ENCODE measurements at regions not wholly inside any gene's neighbourhood (a gene's known extent, or its start where the extent isn't known, plus 50 kb on each side); places are given as distances from the start of the nearest gene placed in this dataset.
"Not testable (repeated sequence)": the region's sequence is repeated elsewhere in the genome, so short reads cannot be mapped to it uniquely, and the experiment has no call there.

GRCh38 chr4:64068096-64068495 is 341.2 kb downstream of the TECRL start:
- ChIA-PET POLR2A (no interaction called here), CTCF (no interaction called here)
- Histone ChIP-seq H3K9me3 (ENCODE audit: control insufficient read depth, insufficient read depth, low read depth, low read length) (no peaks in the 10 kb centered on the region), H3K27me3 (ENCODE audit: control insufficient read depth, insufficient read depth, low read length) (no peaks in the 10 kb centered on the region), H3K4me1 (ENCODE audit: control insufficient read depth, insufficient read depth, low read length) (no peaks in the 10 kb centered on the region), H3K36me3 (ENCODE audit: control insufficient read depth, insufficient read depth, low read length) (no peaks in the 10 kb centered on the region), H3K4me3 (ENCODE audit: low read depth in 2 of 2, low read length in 2 of 2) (no peak overlapping the region), H3K27ac (ENCODE audit: low read length) (no peak overlapping the region)
- intact Hi-C loops (cut with micrococcal nuclease; ENCODE audit: unreplicated experiment): no loop called here
- in situ Hi-C loops (cut with HindIII; ENCODE audit: low pct_unique_long_range_greater_than_20kb, low sequenced_read_pairs): no loop called here
- no peak for TF ChIP-seq REST (IDR thresholded peaks at IDR 0.05; ENCODE audit: insufficient read depth in 1 of 2, low read depth in 2 of 2, low read length in 1 of 2)
- no peak for TF ChIP-seq CTCF (IDR thresholded peaks at IDR 0.05)
- TF ChIP-seq POLR2AphosphoS5 (IDR thresholded peaks at IDR 0.05; ENCODE audit: low read depth, low read length): no peak
- TF ChIP-seq TCF7L2 (IDR thresholded peaks at IDR 0.05; ENCODE audit: low read depth, low read length): no peak
- TF ChIP-seq SIN3A (IDR thresholded peaks at IDR 0.05; ENCODE audit: borderline replicate concordance, insufficient read depth, low read depth, low read length): no peak
- ATAC-seq: no peak
- no TSS peak for BruUV-seq (replicated peaks)
- DNase-seq (ENCODE audit: low read depth, low spot score): no peak

GRCh38 chr4:64062991-64063390 is 346.3 kb downstream of the TECRL start:
- no peak for DNase-seq (ENCODE audit: low read depth, low spot score)
- ChIA-PET POLR2A (interaction anchor here (0.6 kb wide), 1 partner anchor 519 kb away, joined by 7 read pairs; no protein-coding TSS in a partner anchor), CTCF (no interaction called here)
- no peak for ATAC-seq
- BruUV-seq (replicated peaks): no TSS peak
- intact Hi-C loops (cut with micrococcal nuclease; ENCODE audit: unreplicated experiment) (no loop called here), in situ Hi-C loops (cut with HindIII; ENCODE audit: low pct_unique_long_range_greater_than_20kb, low sequenced_read_pairs) (no loop called here)
- Histone ChIP-seq H3K36me3 (ENCODE audit: control insufficient read depth, insufficient read depth, low read length) (no peaks in the 10 kb centered on the region), H3K4me1 (ENCODE audit: control insufficient read depth, insufficient read depth, low read length) (no peaks in the 10 kb centered on the region), H3K27me3 (ENCODE audit: control insufficient read depth, insufficient read depth, low read length) (no peaks in the 10 kb centered on the region), H3K9me3 (ENCODE audit: control insufficient read depth, insufficient read depth, low read depth, low read length) (no peaks in the 10 kb centered on the region), H3K4me3 (ENCODE audit: low read depth in 2 of 2, low read length in 2 of 2) (no peak overlapping the region), H3K27ac (ENCODE audit: low read length) (no peak overlapping the region)
- TF ChIP-seq TCF7L2 (IDR thresholded peaks at IDR 0.05; ENCODE audit: low read depth, low read length) (no peak), CTCF (IDR thresholded peaks at IDR 0.05) (no peak), REST (IDR thresholded peaks at IDR 0.05; ENCODE audit: insufficient read depth in 1 of 2, low read depth in 2 of 2, low read length in 1 of 2) (no peak), SIN3A (IDR thresholded peaks at IDR 0.05; ENCODE audit: borderline replicate concordance, insufficient read depth, low read depth, low read length) (no peak), POLR2AphosphoS5 (IDR thresholded peaks at IDR 0.05; ENCODE audit: low read depth, low read length) (no peak)

GRCh38 chr4:64037033-64037432 is 372.2 kb downstream of the TECRL start:
- H3K27me3 ChIP-seq (ENCODE audit: control insufficient read depth, insufficient read depth, low read length); in situ Hi-C loops (cut with HindIII; ENCODE audit: low pct_unique_long_range_greater_than_20kb, low sequenced_read_pairs); H3K9me3 ChIP-seq (ENCODE audit: control insufficient read depth, insufficient read depth, low read depth, low read length); CTCF ChIA-PET; ATAC-seq; DNase-seq (ENCODE audit: low read depth, low spot score); H3K36me3 ChIP-seq (ENCODE audit: control insufficient read depth, insufficient read depth, low read length); BruUV-seq (replicated peaks); H3K4me1 ChIP-seq (ENCODE audit: control insufficient read depth, insufficient read depth, low read length); POLR2A ChIA-PET; H3K27ac ChIP-seq (ENCODE audit: low read length); H3K4me3 ChIP-seq (ENCODE audit: low read depth in 2 of 2, low read length in 2 of 2); intact Hi-C loops (cut with micrococcal nuclease; ENCODE audit: unreplicated experiment): not testable (repeated sequence)

Data from Panc1 (cell line).